Spleen (tissue), 7 donors: ENCODE measurements at regions not wholly inside any gene's neighbourhood (a gene's known extent, or its start where the extent isn't known, plus 50 kb on each side); places are given as distances from the start of the nearest gene placed in this dataset.

Source experiments
- CTCF ChIP-seq, 11 experiments: fragments of 200-600 bp in 7 of 11; fragments of 450-650 bp in 4 of 11; sonication (generic) in 4 of 11; IDR thresholded peaks in 8 of 11; conservative IDR thresholded peaks in 3 of 11; 1 replicate in 7 of 11; 2 replicates in 4 of 11; pipeline versions ENCODE4 v1.4.0 to v1.8.0; 2016 to 2021; ENCODE audit warnings: antibody characterized with exemption in 11 of 11, inconsistent platforms in 4 of 11, mild to moderate bottlenecking in 1 of 11
- POLR2A ChIP-seq, 3 donors: fragments of 450-650 bp; IDR thresholded peaks; one replicate each; pipeline ENCODE4 v1.5.1; 2017; ENCODE audit warnings: antibody characterized with exemption in 3 of 3, mild to moderate bottlenecking in 1 of 3
- donor health status: DM: no; HTN: no; CAD: no; lungs with moderate emphysema.
- donor health status: DM: no; HTN: no; CAD: no.
- donor health status: DM: no; HTN: no; CAD: no.

DNA sequence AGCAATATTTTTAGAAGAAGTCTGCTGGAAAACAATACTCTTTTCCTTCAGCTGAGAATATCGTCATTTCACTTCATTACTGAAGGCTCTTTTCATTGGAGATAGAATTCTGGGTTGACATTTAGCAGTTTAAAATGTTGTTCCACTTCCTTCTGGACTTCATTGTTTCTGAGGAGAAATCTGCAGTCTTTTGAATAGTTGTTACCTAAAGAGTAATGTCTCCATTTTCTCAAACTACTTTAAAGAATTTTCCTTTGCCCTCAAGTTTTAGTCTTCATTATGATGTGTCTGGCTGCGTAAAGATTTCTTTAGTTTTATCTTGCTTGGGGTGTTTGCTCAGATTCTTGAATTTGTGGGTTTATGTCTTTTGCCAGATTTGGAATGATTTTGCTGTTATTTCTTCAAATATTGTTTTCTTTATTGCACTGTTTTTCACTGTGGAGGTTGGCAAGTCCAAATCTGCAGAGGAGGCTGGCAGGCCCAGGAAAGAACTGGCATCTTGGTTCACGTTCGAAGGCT lies 136.3 kb downstream of the DNAJB6 start:
- TF ChIP-seq CTCF (IDR thresholded peaks at IDR 0.05 in 8 of 11, conservative IDR thresholded peaks at IDR 0.05 in 3 of 11), result no peak
- TF ChIP-seq POLR2A (IDR thresholded peaks at IDR 0.05), result no peak
